Pancreas (tissue), 10 donors: ENCODE measurements at regions not wholly inside any gene's neighbourhood (a gene's known extent, or its start where the extent isn't known, plus 50 kb on each side); places are given as distances from the start of the nearest gene placed in this dataset.

ENCODE experiments used
- ATAC-seq, 4 donors: fragments of 200-7000 bp; cut with Tn5 transposase; one replicate each; pipeline versions ENCODE4 v1.8.0 to v1.9.1; 2020; ENCODE audit warnings: mild to moderate bottlenecking in 4 of 4, moderate library complexity in 4 of 4
- DNase-seq, 6 donors: peaks; one replicate each; pipeline ENCODE4 v3.0.0-alpha.2; 2020
- FAIRE-seq: peaks from 2 replicates; lab custom pipeline; 2012; peaks lifted over from hg19 to GRCh38; lab: Jason Lieb, UNC
- H3K27ac ChIP-seq, 4 donors: fragments of 200-600 bp; sonication (generic); 1 replicate in 3 of 4; 2 replicates in 1 of 4; pipeline versions ENCODE4 v1.5.0 to v1.8.0; 2020
- H3K27me3 ChIP-seq, 4 donors: fragments of 200-600 bp; one replicate each; pipeline ENCODE4 v1.8.0; 2021
- H3K36me3 ChIP-seq, 3 donors: fragments of 200-600 bp; sonication (generic) in 1 of 3; one replicate each; pipeline versions ENCODE4 v1.5.0 to v1.8.0; 2020 to 2021
- H3K4me1 ChIP-seq, 3 donors: fragments of 200-600 bp; one replicate each; pipeline ENCODE4 v1.8.0; 2021
- H3K4me3 ChIP-seq, 4 donors: fragments of 200-600 bp; sonication (generic) in 2 of 4; one replicate each; pipeline versions ENCODE4 v1.5.0 to v1.8.0; 2020 to 2021
- H3K9me3 ChIP-seq, 4 donors: fragments of 200-600 bp; one replicate each; pipeline ENCODE4 v1.8.0; 2021
- CTCF ChIP-seq, 4 donors: fragments of 200-600 bp; sonication (generic) in 3 of 4; IDR thresholded peaks; one replicate each; pipeline versions ENCODE4 v1.5.0 to v1.8.0; 2021; ENCODE audit warnings: antibody characterized with exemption in 4 of 4
- WGBS, 2 donors: extraction: QIAGEN DNeasy Blood & Tissue Kit; methylation state at CpG; one replicate each; pipeline ENCODE4 v1.1.7; 2013; 5-methylcytosine and 5-hydroxymethylcytosine counted together
- intact Hi-C, 3 donors: fragments of 100-400 bp; cut with DNase I; formaldehyde crosslinking; loops; one replicate each; pipeline versions ENCODE4 v1.11.1 to v1.14.2; 2022
- donor health status: healthy with polysubstance abuse.
- donor health status: DM: no; HTN: no; CAD: no; lungs with moderate emphysema.
- donor health status: DM: no; HTN: no; CAD: no.
- donor health status: control.
- donor health status: control.
- donor health status: Bipolar disorder and iron deficiency.
- donor health status: DM: yes; HTN: yes; CAD: no.
- donor health status: DM: no; HTN: no; CAD: no.
- donor health status: DM: no; HTN: no; CAD: no.
- donor health status: DM: yes; HTN: yes; CAD: no.

- WGBS, 2 donors: 77 to 88% methylated on average over 5 of the region's 5 CpGs
- intact Hi-C loops: no loop called here
- H3K36me3 ChIP-seq: no peaks in the 10 kb centered on the region
- ATAC-seq (peak in 3 of 4 donors; percentile 30 to 46 (median 39)), DNase-seq (no peak), FAIRE-seq (no peak)
- H3K27ac ChIP-seq: no peak overlapping the region
- H3K4me1 ChIP-seq: no peaks in the 10 kb centered on the region
- H3K27me3 ChIP-seq: no peaks in the 10 kb centered on the region
- H3K4me3 ChIP-seq: no peak overlapping the region
- no peak for TF ChIP-seq CTCF (IDR thresholded peaks at IDR 0.05)
- no peaks in the 10 kb centered on the region for H3K9me3 ChIP-seq
These were observed 186.2 kb upstream of the BMPER start for GRCh38 chr7:33719059-33719581.

- FAIRE-seq: no peak
These were observed 185.2 kb upstream of the BMPER start for GRCh38 chr7:33720139-33720538.

GRCh38 chr7:33720870-33721269, 184.5 kb upstream of the BMPER start:
- intact Hi-C loops: no loop called here
- Histone ChIP-seq H3K27me3 (no peaks in the 10 kb centered on the region), H3K36me3 (no peaks in the 10 kb centered on the region), H3K9me3 (no peaks in the 10 kb centered on the region), H3K4me3 (no peak overlapping the region), H3K27ac (no peak overlapping the region), H3K4me1 (no peaks in the 10 kb centered on the region)
- 88 to 93% methylated on average over 3 of the region's 3 CpGs for WGBS, 2 donors
- ATAC-seq (no peak), FAIRE-seq (no peak), DNase-seq (no peak)
- TF ChIP-seq CTCF (IDR thresholded peaks at IDR 0.05): no peak

More at GRCh38 chr7:33720139-33720538, 185.2 kb upstream of the BMPER start:
- intact Hi-C loops: no loop called here
- Histone ChIP-seq H3K9me3 (no peaks in the 10 kb centered on the region), H3K36me3 (no peaks in the 10 kb centered on the region), H3K27ac (no peak overlapping the region), H3K4me1 (no peaks in the 10 kb centered on the region), H3K27me3 (no peaks in the 10 kb centered on the region), H3K4me3 (no peak overlapping the region)
- 93 to 97% methylated on average over 4 of the region's 4 CpGs for WGBS, 2 donors
- no peak for ATAC-seq
- DNase-seq: no peak
- TF ChIP-seq CTCF (IDR thresholded peaks at IDR 0.05): no peak

- ATAC-seq (no peak), DNase-seq (no peak), FAIRE-seq (no peak)
- H3K9me3 ChIP-seq: no peaks in the 10 kb centered on the region
- H3K4me1 ChIP-seq: no peaks in the 10 kb centered on the region
- H3K4me3 ChIP-seq: no peak overlapping the region
- H3K27ac ChIP-seq: no peak overlapping the region
- intact Hi-C loops: no loop called here
- TF ChIP-seq CTCF (IDR thresholded peaks at IDR 0.05): no peak
- no peaks in the 10 kb centered on the region for H3K27me3 ChIP-seq
- H3K36me3 ChIP-seq: no peaks in the 10 kb centered on the region
- WGBS, 2 donors: 74 to 80% methylated on average over 4 of the region's 4 CpGs
These were observed 183.4 kb upstream of the BMPER start for GRCh38 chr7:33721895-33722294.

GRCh38 chr7:33722383-33723101, 182.8 kb upstream of the BMPER start:
- TF ChIP-seq CTCF (IDR thresholded peaks at IDR 0.05): no peak
- WGBS, 2 donors: 75 to 82% methylated on average over 15 of the region's 15 CpGs
- H3K27me3 ChIP-seq: no peaks in the 10 kb centered on the region
- H3K4me3 ChIP-seq: no peak overlapping the region
- DNase-seq (no peak), FAIRE-seq (no peak), ATAC-seq (no peak)
- no peaks in the 10 kb centered on the region for H3K36me3 ChIP-seq
- no peak overlapping the region for H3K27ac ChIP-seq
- H3K9me3 ChIP-seq: no peaks in the 10 kb centered on the region
- intact Hi-C loops: no loop called here
- H3K4me1 ChIP-seq: no peaks in the 10 kb centered on the region
